ENCODE measurements at regions not wholly inside any gene's neighbourhood (a gene's known extent, or its start where the extent isn't known, plus 50 kb on each side); places are given as distances from the start of the nearest gene placed in this dataset.
"Not testable (repeated sequence)": the region's sequence is repeated elsewhere in the genome, so short reads cannot be mapped to it uniquely, and the experiment has no call there.

DNA sequence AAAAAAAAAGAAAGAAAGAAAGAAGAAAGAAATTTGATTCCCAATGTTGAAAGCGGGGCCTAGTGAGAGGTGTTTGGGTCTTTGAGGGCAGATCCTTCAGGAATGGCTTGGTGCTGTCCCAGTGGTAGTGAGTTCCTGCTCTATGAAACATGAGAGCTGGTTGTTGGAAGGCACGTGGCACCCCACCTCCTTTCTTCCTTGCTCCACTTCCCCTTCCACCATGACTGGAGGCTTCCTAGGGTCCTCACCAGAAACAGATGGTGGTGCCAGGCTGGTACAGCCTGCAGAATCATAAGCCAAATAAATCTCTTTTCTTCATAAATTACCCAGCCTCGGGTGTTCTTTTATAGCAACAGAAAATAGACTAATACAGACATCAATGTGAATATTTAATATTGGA lies 147.3 kb upstream of the KCNJ18 start:
- no peaks in the 10 kb centered on the region for H3K36me3 ChIP-seq (ENCODE audit: insufficient read depth, low read length, poor library complexity, severe bottlenecking)
- DNase-seq (ENCODE audit: low spot score) = no peak
- no peak for TF ChIP-seq EZH2 (IDR thresholded peaks at IDR 0.05; ENCODE audit: borderline replicate concordance, low read depth, low read length, poor library complexity, severe bottlenecking)
- TF ChIP-seq, protein P1, sequence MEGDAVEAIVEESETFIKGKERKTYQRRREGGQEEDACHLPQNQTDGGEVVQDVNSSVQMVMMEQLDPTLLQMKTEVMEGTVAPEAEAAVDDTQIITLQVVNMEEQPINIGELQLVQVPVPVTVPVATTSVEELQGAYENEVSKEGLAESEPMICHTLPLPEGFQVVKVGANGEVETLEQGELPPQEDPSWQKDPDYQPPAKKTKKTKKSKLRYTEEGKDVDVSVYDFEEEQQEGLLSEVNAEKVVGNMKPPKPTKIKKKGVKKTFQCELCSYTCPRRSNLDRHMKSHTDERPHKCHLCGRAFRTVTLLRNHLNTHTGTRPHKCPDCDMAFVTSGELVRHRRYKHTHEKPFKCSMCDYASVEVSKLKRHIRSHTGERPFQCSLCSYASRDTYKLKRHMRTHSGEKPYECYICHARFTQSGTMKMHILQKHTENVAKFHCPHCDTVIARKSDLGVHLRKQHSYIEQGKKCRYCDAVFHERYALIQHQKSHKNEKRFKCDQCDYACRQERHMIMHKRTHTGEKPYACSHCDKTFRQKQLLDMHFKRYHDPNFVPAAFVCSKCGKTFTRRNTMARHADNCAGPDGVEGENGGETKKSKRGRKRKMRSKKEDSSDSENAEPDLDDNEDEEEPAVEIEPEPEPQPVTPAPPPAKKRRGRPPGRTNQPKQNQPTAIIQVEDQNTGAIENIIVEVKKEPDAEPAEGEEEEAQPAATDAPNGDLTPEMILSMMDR (conservative IDR thresholded peaks at IDR 0.05; ENCODE audit: low read depth, low read length) = no peak
- no TSS peak for BruUV-seq (replicated peaks)
- POLR2A ChIA-PET (ENCODE audit: low non-redundant PET) = no interaction called here
- H3K27me3 ChIP-seq (replicated peaks; ENCODE audit: insufficient read depth, low read depth, low read length, poor library complexity) = no peaks in the 10 kb centered on the region
- no peaks in the 10 kb centered on the region for H3K9me3 ChIP-seq (ENCODE audit: low read depth, low read length, poor library complexity, severe bottlenecking)
- H3K27ac ChIP-seq (ENCODE audit: low read depth, low read length, poor library complexity, severe bottlenecking) = no peak overlapping the region
- H3K4me1 ChIP-seq (ENCODE audit: insufficient read depth, low read length, poor library complexity, severe bottlenecking) = no peaks in the 10 kb centered on the region
- no peak overlapping the region for H3K4me3 ChIP-seq (ENCODE audit: low read depth, low read length, poor library complexity, severe bottlenecking)
- CTCF ChIA-PET = no interaction called here
- intact Hi-C loops (cut with micrococcal nuclease; ENCODE audit: unreplicated experiment) = no loop called here

DNA sequence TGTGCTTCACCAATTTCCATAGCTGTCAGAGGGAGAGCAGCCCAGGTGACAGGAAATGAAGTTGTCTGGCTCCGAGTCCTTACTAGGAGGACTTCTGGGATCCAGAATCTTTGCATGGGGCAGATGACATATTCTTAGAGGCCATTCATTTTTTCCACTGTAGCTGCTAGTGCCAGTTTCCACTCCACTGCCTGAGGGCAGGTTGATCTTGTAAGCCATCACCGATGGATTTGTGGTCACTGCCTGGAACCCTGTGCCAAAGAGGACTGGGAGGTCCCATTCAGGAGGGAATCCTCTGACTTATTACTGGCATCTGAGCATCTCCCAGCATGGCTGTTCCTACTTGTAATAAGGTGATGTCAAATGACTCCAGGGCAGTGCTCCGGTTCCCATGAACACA lies 144.1 kb upstream of the KCNJ18 start:
- H3K36me3 ChIP-seq (ENCODE audit: insufficient read depth, low read length, poor library complexity, severe bottlenecking) = no peaks in the 10 kb centered on the region
- no peak overlapping the region for H3K4me3 ChIP-seq (ENCODE audit: low read depth, low read length, poor library complexity, severe bottlenecking)
- H3K27me3 ChIP-seq (replicated peaks; ENCODE audit: insufficient read depth, low read depth, low read length, poor library complexity) = no peaks in the 10 kb centered on the region
- H3K9me3 ChIP-seq (ENCODE audit: low read depth, low read length, poor library complexity, severe bottlenecking) = no peaks in the 10 kb centered on the region
- BruUV-seq (replicated peaks) = no TSS peak
- no peak for DNase-seq (ENCODE audit: low spot score)
- H3K27ac ChIP-seq (ENCODE audit: low read depth, low read length, poor library complexity, severe bottlenecking) = no peak overlapping the region
- ChIA-PET CTCF (no interaction called here), POLR2A (ENCODE audit: low non-redundant PET) (no interaction called here)
- intact Hi-C loops (cut with micrococcal nuclease; ENCODE audit: unreplicated experiment) = no loop called here
- H3K4me1 ChIP-seq (ENCODE audit: insufficient read depth, low read length, poor library complexity, severe bottlenecking) = no peaks in the 10 kb centered on the region
- TF ChIP-seq EZH2 (IDR thresholded peaks at IDR 0.05; ENCODE audit: borderline replicate concordance, low read depth, low read length, poor library complexity, severe bottlenecking) = no peak
- TF ChIP-seq, protein P1 (conservative IDR thresholded peaks at IDR 0.05; ENCODE audit: low read depth, low read length) = no peak

DNA sequence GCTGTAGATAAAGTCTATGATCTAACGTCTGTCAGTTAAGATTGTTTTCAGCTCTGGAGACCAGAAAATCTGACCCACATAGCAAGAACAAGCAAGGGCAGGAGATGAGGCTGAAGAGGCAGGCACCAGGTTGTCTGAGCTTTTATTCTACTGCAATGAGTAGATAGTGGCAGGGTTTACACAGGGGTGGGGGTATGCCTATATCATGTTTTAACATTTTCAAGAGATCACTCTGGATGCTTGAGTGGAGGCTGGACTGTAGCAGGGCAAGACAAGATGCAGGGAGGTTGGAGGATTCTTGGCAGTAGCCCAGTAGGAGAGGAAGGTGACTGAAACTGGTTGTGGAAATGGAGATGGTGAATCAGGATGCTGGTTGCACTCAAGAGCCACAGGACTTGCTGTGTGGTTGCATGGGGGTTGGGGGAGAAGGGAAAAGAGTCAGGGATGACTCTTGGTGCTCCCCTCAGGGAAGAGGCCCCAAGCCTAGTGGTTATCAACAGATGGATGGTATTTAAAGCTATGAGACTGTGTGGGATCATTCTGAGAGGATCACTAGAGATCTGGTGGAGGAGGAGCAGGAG lies 143.1 kb upstream of the KCNJ18 start:
- no TSS peak for BruUV-seq (replicated peaks)
- ChIA-PET CTCF (interaction anchor here (0.6 kb wide), 1 partner anchor 557 kb away, joined by 4 read pairs; no protein-coding TSS in a partner anchor), POLR2A (ENCODE audit: low non-redundant PET) (interaction anchor here (0.6 kb wide), 1 partner anchor 734 kb away, joined by 3 read pairs; no protein-coding TSS in a partner anchor)
- Histone ChIP-seq H3K27ac (ENCODE audit: low read depth, low read length, poor library complexity, severe bottlenecking) (no peak overlapping the region), H3K27me3 (replicated peaks; ENCODE audit: insufficient read depth, low read depth, low read length, poor library complexity) (no peaks in the 10 kb centered on the region), H3K4me1 (ENCODE audit: insufficient read depth, low read length, poor library complexity, severe bottlenecking) (no peaks in the 10 kb centered on the region), H3K4me3 (ENCODE audit: low read depth, low read length, poor library complexity, severe bottlenecking) (peak overlapping the region; percentile 9), H3K9me3 (ENCODE audit: low read depth, low read length, poor library complexity, severe bottlenecking) (no peaks in the 10 kb centered on the region), H3K36me3 (ENCODE audit: insufficient read depth, low read length, poor library complexity, severe bottlenecking) (no peaks in the 10 kb centered on the region)
- intact Hi-C loops (cut with micrococcal nuclease; ENCODE audit: unreplicated experiment) = no loop called here
- TF ChIP-seq EZH2 (IDR thresholded peaks at IDR 0.05; ENCODE audit: borderline replicate concordance, low read depth, low read length, poor library complexity, severe bottlenecking) = no peak
- TF ChIP-seq, protein P1 (conservative IDR thresholded peaks at IDR 0.05; ENCODE audit: low read depth, low read length) = no peak
- no peak for DNase-seq (ENCODE audit: low spot score)

DNA sequence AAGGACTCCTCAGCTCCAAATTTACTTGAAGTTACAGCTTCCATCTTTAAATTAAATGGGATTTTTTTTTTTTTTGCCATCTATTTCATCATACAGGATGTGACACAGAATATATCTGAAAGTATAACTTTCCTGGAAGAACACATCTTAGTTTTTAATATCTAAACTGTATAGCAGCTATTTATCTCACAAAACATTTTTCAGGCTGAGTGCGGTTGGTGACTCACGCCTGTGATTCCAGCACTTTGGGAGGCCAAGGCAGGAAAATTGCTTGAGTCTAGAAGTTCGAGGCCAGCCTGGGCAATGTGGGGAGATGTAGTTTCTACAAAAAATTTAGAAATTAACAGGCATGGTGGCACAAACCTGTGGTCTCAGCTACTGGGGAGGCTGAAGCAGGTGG lies 142.3 kb upstream of the KCNJ18 start:
- H3K9me3 ChIP-seq (ENCODE audit: low read depth, low read length, poor library complexity, severe bottlenecking); H3K4me1 ChIP-seq (ENCODE audit: insufficient read depth, low read length, poor library complexity, severe bottlenecking); BruUV-seq (replicated peaks); DNase-seq (ENCODE audit: low spot score); H3K27ac ChIP-seq (ENCODE audit: low read depth, low read length, poor library complexity, severe bottlenecking); H3K27me3 ChIP-seq (replicated peaks; ENCODE audit: insufficient read depth, low read depth, low read length, poor library complexity); intact Hi-C loops (cut with micrococcal nuclease; ENCODE audit: unreplicated experiment); H3K36me3 ChIP-seq (ENCODE audit: insufficient read depth, low read length, poor library complexity, severe bottlenecking): not testable (repeated sequence)
- ChIA-PET CTCF (interaction anchor here (0.6 kb wide), 1 partner anchor 557 kb away, joined by 4 read pairs; no protein-coding TSS in a partner anchor), POLR2A (ENCODE audit: low non-redundant PET) (interaction anchor here (0.6 kb wide), 1 partner anchor 734 kb away, joined by 3 read pairs; no protein-coding TSS in a partner anchor)
- H3K4me3 ChIP-seq (ENCODE audit: low read depth, low read length, poor library complexity, severe bottlenecking) = peak overlapping the region; percentile 79
